ENCODE measurements at regions not wholly inside any gene's neighbourhood (a gene's known extent, or its start where the extent isn't known, plus 50 kb on each side); places are given as distances from the start of the nearest gene placed in this dataset.

DNA sequence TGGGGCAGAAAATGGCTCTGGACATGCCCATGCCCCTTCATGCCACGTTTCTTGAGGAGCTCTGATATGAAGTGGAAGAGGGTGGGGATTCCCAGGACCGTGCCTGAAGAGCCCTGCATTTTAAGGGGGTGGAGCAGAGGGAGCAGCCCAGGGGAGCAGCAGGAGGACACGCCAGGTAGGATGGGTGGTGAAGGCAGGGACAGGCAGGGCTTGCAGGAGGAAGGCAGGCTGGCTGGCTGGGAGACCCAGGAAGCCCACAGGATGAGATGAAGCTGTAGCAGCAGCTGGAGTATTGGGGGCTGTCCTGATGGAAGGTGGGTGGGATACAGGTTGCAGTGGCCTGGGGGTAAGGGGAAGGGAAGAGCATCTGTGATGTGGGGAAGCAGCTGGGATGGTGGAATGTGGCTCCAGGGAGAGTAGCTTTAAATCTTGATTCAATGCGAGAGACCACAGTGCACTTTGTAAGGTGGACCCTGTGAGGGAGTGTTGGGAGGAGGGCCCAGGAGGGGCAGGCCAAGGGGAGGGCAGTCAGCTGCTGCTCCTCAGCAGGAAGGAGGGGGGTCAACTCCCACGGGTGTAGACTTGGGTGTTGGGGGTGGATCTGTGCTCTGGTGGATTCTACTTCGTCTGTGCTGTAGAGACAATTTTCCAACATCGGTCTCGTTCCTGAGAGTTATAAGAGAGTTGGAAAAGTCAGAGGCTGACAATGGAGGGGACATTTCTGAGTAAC lies 242.6 kb upstream of the IRX4 start:
- no peak for DNase-seq (ENCODE audit: low read depth in 1 of 2, low spot score in 1 of 2)

DNA sequence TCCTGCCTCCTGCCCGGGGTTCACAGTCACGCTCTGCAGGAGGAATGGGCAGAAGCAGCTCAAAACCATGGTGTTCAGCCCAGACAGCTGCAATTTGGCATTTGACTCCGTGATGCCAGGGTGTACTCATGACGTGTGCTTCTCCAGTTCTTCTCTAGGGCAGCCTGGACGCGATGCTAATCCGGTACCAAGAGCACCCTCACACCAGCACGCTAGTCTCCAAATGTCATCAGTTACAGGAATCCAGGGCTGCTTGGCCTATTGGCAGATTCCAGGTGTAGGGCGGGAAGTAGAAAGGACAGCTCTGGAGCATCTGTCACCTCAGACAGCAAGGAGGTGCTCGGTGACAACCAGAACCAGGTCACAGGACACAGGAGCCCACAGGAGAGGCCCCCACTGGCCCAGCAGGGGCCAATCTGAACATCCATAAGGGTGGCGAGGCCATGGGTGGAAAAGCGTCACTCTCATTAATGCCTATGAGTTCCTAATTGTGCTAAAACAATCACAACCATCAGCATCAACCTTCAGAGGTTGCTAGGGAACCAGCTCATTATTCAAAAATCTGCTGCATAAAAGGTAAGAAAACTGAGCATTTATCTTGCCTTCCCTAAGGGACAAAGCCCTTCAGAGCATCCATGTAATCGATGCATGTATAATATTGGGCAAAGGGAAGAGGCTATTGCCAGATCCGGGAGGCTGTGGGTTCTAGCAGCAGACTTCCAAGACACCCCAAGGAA lies 241.9 kb upstream of the IRX4 start:
- DNase-seq (ENCODE audit: low read depth in 1 of 2, low spot score in 1 of 2), result no peak

DNA sequence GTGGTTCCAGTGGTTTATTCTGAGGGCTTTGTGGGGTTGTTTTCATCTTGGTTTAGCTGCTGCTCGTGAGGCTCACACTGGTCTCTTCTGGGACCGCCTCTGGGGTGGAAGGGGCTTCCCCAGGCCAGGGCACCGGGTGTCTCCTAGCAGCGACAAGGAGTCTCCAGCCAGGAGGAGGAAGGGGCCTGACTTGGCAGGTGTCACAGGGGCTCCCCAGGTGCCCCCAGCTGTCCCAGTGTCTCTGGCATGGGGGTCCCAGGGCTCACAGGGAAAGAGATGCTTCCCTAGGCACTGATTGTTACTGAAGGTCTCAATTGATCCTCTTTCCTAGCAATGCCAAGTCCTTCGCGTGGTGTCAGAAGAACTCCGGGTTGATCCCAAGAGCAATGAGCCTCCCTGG lies 241.1 kb upstream of the IRX4 start:
- no peak for DNase-seq (ENCODE audit: low read depth in 1 of 2, low spot score in 1 of 2)

DNA sequence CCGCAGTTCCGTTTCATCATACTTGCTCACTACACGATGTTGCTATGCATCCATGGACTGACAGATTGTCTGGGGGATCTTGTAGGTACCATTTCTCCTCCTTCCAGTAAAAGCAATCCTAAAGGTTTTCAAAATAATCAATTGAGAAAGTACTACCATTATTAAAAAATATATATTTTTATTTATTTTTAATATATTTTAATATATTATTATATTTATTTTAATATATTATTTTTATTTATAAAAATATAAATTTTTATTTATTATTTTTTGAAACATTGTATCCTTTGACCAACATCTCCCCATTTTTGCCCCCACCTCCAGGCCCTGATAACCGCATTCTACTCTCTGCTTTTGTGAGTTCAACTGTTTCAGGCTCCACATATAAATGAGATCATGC lies 237.6 kb upstream of the IRX4 start:
- DNase-seq (ENCODE audit: low read depth in 1 of 2, low spot score in 1 of 2), result no peak

DNA sequence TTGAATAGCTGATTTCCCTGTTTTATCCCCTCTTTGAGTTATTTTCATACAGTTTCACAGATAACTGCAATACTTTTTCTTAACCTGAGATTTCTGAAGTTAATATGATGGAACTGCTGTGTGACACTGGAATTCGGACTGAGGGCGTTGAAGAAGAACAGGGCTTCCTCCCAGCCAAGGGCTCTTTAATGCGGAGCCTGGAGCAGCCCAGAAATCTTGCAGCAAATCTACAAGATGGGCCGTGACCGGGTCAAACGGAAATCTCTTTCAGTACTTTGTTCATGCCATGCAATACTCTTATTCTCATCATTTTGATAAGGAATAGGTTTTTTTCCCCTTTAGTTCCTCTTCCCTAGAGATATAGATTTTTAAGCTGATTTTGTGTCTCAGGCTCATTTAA lies 236.8 kb upstream of the IRX4 start:
- no peak for DNase-seq (ENCODE audit: low read depth in 1 of 2, low spot score in 1 of 2)

DNA sequence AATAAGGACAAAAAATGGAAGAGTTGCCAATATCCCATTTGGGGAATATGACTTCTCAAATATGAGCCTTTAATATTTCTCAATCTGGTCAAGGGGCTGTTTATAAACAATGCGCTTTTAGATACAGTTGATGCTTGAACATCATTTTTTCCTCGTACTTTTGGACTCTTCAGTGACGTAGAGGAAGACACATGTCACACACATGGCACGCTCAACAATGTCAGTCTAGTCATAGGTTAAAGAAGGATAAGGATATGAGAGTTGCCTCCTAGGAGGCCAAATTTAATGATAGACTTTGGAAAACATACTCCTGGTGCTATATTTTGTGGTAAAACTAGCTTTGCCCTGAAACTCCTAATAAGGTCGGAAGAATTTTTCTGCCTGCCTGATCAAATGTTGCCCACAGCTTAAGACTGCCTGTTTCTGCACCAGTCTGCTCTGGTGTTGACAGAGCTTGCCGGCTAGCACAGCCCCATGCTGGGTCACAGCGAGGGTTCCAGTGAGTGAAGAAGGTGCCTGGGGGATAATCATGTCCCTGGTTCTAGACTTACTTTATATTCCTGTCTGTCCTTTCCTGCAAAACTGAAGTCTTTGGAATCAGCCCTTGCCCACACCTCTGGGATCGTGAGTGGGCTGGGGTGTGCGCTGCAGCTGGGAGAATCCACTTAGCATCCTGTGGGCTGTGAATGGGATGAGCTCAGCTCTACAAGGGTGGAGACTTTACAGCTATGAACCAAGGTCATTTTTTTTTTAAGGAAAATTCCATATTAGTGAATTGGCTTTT lies 230.8 kb upstream of the IRX4 start:
- no peak for DNase-seq (ENCODE audit: low read depth in 1 of 2, low spot score in 1 of 2)

DNA sequence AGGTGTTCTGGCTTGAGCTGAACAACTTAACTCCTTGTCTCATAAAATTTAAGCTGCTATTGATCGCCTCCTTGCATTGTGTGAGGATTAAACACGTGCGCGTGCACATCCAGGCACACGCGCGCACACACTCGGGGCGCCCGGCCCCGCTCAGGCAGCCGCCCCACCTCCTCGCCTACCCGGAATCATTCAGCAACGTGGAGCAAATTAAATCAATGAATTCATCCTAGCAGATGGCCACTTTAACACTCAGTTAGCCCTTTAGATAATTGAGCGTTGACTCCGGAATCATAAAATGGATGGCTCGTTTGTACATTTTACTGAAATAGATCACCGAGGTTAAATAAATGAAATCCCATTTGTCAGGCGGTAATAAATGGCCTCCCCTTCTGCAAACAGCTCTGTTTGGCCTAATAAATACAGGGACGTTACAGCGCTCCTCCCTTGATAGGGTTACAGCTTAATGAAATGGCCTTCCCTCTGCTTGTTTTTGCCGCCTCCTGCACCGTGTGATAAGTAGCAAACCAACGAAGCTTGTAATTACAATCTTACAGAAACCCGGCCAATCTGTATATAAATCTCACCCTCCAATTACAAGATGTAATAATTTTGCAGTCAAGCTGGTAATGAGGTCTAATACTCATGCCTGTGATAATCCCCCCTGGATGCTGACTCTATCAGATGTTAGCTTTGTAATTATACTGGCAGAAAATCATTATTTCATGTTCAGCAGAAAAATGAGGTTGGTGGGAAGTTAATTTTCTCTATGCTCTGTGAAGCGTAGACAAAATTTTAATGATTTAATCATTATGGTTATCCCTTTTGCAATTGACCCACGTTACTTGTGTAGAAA lies 229.7 kb upstream of the IRX4 start:
- no peak for DNase-seq (ENCODE audit: low read depth in 1 of 2, low spot score in 1 of 2)

DNA sequence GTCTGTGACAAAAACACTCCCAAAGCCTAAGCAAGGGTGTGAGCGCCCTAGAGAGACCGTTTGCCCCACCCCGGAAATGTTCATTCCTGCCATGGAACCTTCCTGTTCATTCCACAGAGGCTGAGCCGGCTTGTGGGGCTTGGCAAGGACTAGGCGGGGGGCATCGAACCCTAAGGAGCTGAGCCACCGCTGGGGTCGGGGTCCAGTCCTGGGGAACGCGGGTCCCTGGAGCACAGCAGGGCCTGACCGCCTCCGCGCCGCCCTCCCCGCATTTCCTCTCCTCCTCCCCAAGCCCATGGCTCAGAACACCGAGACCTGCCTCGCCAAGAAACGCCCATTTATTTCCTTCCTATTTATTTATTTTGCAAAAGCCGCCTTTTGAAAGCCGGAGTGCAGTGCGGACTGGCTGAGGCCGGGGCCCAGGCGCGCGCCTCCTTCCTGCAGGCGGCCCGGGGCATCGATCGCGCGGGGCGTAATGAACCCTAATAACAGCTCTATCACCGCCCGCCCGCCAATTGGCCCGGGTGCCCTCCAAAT lies 228.9 kb upstream of the IRX4 start:
- DNase-seq (ENCODE audit: low read depth in 1 of 2, low spot score in 1 of 2), result no peak

DNA sequence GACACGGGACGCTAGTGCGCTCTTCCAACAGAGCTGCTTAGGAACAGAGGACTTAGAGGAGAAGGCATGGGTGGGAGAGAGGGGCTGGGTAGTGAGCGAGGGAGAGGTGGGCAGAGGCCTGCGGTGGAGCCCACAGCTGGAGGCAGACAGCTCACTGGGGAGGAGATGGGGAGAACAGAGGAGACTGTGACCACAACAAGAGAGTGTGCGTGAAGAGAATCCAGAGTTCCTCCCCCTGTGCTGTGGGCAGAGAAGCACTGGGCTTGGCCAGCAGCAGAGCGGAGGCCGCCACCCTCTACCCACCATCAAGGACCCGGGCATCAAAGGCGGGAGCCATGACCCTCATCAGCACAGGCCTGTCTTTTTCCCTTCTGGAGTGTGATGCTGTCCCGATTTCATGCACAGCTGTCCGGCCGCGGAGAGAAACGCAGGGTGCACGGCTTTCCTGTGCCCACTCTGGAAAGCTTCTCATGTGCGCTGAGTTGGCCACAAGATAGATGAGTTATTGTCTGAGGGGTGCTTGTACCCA lies 228.3 kb upstream of the IRX4 start:
- DNase-seq (ENCODE audit: low read depth in 1 of 2, low spot score in 1 of 2), result no peak

DNA sequence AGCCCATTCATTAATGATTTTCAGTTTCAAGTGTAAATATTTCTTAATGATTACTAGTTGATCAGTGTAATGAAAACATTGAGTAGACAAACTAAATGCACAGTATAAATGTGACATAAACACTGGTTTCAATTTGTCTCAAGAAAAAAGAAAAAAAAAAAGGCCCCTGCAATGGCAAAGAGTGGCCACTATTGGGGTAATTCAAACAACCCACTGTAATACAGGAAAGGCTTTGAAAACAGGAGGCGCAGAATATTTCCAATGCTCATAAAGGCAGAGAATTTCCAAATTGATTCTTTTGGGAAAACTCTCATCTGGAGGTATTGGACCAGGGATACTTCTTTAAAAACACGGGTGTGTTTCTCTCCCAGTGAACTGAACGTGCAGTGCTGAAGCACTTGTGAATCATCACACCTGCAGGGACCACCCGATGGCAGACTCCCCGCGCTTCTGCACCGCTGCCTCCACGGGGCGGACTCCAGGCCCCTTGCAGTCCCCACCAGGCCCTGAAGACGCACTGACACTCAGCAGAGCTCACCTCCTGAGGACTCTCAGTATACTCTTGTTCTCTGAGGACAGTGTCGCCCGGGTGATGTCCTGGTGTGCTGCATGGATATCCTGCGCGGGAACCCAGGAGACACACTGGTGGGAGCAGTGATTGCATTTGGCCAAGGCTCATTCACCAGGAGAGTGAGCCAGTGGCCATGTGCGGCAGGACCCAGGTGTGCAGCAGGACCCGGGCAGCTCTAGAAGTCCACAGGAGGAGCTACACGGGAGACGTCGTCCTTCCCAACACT lies 227.6 kb upstream of the IRX4 start:
- DNase-seq (ENCODE audit: low read depth in 1 of 2, low spot score in 1 of 2), result no peak

DNA sequence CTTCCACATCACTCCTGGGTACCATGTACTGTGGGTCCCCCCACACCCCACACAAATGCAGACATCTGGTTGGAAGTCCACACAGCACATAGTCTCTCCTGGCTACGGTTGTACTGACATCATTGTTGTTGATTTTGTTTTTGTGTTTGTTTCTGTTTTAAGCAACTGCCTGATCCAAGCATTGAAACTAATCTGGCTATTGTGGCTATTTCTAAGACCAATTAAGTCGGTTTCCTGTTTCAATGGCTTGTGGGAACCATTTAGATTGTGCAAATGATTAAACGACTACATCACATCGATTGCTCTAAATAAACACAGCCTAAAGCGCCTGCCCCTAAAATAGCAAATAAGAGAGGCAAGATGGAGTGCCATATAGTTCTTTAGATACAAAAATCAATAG lies 226.8 kb upstream of the IRX4 start:
- no peak for DNase-seq (ENCODE audit: low read depth in 1 of 2, low spot score in 1 of 2)

DNA sequence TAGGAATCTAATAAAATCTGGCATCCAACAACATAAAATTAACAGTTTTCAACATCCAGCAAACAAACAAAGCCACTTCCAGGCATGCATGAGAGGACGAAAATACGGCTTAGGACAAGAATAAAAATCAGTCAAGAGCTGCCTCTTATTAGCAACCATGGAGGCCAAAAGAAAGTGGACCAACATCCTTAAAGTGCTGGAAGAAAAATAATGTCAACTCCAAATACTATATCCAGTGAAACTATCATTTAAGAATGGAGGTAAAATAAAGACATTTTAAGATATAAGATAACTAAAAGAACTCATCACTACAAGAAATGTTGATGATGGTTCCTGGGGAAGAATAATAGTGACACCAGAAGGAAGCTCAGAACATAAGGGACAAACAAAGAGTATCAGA lies 224.0 kb upstream of the IRX4 start:
- no peak for DNase-seq (ENCODE audit: low read depth in 1 of 2, low spot score in 1 of 2)

DNA sequence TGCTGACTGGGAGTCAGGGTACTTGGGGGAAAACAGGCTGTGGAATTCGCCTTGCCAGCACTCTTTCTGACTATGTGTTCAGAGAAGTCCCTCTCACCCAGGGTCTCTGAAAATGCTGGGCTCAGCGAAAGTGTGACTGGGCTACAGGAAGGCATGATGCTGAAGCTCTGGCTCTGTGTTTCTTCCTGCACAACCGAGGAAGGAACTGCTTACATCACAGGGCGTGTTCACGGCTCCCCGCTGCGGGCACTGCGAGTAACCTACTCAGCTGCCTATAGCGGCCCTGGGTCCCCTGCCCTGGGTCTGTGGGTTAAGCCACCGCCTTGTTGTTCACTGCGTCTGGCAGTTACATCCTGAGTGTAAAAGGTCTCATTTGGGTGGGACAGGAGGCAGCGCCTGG lies 222.4 kb upstream of the IRX4 start:
- no peak for DNase-seq (ENCODE audit: low read depth in 1 of 2, low spot score in 1 of 2)

DNA sequence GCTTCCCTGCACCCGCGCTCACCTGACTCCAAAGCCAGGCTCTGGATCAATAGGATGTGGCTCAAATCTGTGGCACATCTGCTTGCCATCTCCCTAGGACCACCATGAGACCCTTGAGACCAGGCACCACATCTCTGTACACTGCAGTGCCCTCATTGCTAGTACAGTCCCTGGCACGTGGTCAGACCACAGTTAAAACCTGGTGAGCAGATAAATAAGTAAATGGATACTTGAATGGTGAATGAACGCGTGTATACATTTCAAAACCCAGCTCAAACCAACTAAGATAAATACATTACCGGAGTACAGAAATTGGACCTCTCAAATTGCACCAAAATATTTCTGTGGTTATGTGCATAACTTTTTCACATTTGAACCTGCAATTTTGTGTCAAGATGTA lies 221.2 kb upstream of the IRX4 start:
- DNase-seq (ENCODE audit: low read depth in 1 of 2, low spot score in 1 of 2), result no peak

DNA sequence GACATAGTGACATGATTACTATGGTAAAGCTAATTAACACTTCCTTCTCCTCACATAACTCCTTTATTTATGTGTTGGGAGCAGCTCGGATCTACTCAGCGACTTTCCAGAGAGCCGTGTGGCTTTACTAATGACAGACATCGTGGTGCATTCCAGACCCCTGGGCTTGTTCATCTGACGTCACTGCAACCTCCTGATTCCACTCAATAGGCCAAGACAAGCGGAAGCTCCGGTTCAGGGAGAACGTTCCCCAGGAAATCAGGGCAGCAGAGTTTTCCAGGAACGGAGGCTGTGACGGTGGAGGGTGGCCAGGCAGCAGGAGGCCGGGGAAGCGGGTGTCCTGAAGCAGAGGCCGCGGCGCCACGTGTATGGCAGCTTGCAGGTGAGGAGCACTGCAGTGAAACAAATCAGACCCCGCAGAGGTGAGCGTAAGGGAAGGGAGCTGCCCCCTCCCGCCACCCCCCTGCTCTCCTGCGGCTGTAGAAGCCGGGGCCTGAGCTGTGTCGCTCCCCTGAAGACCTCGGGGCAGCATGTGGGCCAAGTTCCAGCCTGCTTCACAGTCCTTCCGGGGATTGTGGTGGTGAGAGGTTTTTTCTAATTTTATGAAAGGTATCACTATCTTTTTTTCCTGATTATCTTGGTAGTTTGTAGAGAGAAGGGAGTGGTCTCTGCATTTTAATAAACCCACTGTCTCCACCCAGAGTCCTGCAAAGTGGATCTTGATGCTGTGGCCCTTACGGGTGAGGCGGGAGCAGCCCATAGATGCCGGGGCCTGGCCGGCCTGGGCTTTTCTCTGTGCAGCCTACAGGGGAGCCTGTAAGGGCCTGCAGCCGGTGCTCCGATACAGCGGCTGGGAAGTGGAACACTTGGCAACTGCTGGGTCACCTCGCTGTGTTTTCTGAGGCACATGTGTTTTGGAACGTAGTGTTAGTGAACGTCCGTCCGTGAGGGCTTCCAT lies 220.4 kb upstream of the IRX4 start:
- no peak for DNase-seq (ENCODE audit: low read depth in 1 of 2, low spot score in 1 of 2)

DNA sequence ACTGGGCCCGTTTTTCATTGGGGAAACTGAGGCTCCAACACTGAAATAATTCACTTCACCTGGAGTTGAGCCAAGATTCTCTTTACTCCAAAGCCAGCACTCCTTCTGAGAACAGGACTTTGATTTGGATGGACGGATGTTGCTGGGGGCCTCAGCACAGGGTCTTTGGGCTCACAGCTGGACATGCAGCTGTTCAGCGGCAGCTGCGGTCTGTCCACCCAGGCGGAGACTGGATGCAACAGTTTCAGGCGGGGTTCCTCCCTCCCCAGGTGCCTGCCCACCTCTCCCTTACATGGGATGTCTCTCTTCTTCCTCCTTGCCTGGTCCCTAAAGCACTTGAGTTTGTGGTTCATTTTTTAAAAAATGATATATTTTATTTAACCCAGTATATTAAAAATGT lies 219.0 kb upstream of the IRX4 start:
- no peak for DNase-seq (ENCODE audit: low read depth in 1 of 2, low spot score in 1 of 2)

DNA sequence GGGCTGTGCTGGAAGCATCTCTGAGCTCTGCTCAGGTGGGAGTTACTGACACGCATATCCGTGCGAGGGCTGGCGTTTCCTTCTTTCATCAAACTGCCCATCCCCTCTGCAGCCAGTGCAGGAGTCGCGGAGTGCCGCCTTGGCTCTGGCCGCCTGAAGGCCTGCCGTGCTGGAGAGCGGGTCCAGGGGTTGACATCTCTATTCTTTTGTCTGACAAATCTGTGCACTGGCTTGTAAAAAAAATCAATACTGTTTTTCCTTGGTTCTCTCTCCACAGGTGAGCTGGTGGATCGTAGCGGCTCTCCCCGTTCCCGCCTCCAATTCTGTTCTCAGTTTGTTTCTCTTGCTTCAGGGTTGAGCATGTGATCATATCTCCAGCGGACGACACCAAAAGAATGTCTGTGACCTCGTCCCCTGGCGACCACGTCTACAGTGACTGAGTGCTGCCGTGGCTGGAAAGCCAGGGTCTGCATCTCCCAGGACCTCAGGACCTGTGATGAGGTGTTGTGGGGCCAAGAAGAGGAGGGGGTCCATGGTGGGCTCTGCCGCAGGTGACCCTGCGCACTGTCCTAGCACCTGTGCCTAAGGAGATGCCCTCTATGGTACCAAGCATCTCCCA lies 214.3 kb upstream of the IRX4 start:
- DNase-seq (ENCODE audit: low read depth in 1 of 2, low spot score in 1 of 2), result no peak

DNA sequence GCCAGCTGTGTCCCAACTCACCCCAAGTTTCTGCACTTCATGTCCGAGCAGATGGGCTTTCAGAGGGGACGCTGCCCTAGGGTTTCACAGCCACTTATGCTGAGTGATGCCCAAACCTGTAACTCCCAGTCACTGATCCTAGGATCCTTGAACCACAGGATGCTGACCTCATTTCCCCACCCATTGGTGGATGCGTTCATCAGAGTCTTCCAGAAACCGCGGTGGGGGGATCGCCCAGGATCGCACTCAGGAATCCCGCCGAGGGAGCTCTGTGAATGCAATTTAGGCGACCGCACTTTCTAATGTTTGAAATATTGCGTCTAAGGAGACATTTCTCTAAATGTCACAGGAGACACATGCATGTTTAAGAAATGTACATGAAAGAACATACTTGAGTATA lies 212.3 kb upstream of the IRX4 start:
- DNase-seq (ENCODE audit: low read depth in 1 of 2, low spot score in 1 of 2), result no peak

All from activated T-helper 1 cell treated with anti-CD3 and anti-CD28 coated beads, Interleukin-2, amount 50 U/mL, for 16 hours (primary cell).